GM21717 (cell line): ENCODE measurements at regions not wholly inside any gene's neighbourhood (a gene's known extent, or its start where the extent isn't known, plus 50 kb on each side); places are given as distances from the start of the nearest gene placed in this dataset.

Source experiments
- ATAC-seq: cut with Tn5 transposase; IDR thresholded peaks from one replicate; pipeline ENCODE4 v1.9.1; 2021; ENCODE audit warnings: mild to moderate bottlenecking, moderate library complexity; ENCODE audit not compliant: unreplicated experiment

DNA sequence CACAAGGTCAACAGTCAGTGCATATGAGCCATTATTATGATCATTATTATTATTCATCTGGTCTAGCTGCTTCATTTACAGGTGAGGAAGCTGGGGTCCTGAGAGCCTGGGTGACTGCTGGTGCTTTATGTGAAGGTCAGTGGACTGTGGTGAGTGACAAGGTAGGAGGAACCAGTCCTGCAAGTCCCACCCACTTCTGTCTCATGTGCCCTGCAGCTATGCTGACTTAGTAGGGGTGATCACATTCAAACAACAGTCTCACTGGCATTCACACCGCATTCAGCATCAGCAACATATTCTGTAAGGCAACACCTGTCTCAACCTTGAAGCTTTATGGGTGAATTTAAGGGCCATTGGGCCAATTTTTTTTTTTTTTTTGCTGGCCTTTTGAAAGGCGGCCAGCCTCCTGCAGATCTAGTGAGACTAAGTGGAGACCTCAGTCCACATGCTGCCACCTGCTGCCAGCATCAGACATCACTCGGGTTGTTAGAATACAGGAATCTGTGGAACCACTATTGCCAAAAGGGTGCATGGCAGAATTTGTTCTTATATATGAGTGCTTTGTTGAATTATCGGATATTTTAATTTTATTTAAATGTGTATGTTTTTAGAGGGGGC is 59.9 kb upstream of the CACNA1E start:
- no peak for ATAC-seq

DNA sequence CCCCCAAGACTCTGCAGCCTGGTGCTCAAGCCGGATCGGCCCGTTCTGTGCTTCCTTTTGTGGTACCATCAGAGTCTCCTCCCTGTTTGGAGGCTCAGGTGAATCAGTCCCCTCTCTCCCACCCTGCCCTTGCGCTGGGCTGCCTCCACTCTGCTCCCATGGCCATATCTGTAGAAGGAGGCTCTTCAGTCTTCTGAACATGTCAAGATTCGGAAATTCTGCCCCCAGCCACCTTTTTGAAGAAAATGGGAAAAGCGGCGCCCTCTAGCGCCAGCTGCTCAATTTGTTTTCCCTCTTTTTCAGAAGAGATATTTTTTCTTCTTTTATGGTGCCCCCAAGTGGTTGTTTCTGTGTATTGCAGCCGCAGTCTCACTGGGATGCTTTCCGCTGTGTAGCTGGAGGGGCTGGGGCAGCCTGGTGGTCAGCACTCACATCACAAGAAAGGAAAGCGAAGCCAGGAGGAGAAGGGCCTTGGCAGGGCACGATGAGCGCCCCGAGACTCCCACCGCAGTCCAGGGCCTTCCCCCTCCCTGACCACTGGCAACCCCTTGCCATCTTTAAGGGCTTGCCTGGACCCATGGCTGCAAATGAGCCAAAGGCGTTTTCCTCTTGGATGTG is 58.4 kb upstream of the CACNA1E start:
- no peak for ATAC-seq

DNA sequence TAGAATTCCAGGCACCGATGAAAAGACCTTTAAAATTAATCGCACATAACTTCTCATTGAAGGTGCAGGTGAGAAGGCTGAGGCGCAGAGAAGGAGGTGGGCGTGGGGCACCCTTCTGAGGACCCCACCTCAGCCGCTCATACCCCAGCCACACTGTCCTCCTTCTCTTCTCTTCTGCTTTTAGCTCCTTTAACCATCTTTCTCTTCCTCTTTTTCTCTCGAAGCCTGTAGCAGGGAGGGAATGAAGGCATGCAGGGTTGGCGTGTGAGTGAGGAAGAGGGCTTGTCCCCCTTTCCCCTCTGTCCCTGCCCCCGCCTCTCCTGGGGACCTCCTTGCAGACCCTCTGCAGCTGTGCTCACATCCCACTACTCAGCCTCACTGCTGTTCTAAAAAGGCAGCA is 57.8 kb upstream of the CACNA1E start:
- no peak for ATAC-seq

DNA sequence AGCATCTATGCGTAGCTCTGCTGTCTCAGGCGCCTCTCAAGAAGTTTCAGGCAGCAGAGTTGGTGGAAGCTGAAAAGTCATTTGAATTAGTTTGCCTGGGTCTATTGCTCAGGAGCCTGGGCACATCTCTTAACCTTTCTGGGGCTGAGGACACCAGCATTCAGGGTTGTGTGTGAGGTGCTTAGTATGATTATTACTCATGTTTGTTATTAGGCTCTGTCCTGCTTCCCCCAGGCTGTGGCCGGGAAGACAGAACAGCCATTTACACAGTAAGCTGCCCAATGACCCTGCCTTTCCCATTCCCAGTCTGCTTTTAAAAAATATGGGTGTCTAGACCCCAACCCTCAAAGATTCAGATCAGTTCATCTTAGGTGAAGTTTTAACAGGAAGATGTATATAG is 53.9 kb upstream of the CACNA1E start:
- ATAC-seq, result no peak

DNA sequence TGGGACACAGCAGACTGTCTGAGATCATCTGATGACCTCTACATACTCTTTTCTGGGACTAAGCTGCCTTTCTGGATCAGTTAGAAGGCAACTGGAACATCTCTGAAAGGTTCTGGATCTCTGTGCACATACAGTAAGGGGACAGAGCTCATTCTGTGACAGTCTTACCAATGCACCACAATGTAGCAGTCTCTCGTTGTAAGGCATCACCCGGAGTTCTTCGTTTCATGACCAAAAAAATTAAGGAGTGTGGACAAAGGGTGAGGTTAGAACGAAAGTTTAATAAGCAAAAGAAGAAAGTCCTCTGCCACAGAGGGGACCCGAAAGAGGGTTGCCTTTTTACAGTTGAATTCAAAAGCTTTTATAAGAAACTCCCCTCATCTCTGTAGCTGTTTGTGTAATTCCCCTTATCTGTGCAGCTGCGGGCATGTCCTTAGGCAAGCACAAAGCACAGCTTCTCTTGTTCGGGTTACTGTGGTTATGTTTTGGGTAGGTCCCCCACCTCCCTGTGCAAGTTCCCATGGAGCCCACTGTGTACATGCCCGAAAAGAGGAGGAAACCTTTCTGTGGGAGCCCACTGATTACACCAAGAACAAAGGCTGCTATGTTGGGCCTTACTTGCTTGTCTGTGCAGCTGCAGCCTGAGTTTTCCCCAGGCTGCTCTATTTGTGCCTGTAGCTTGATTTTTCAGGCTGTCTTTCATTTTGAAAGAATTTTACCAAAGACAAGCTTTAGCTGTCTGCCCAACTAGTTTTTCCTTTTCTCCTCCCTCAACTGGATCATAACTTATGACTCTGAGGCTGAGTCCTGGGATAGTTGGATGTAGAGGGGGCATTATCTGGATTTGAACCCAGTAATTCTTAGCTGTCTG is 53.1 kb upstream of the CACNA1E start:
- peak; percentile 60 for ATAC-seq
